Vagina (tissue), 2 donors: ENCODE measurements at regions not wholly inside any gene's neighbourhood (a gene's known extent, or its start where the extent isn't known, plus 50 kb on each side); places are given as distances from the start of the nearest gene placed in this dataset.

Source experiments
- POLR2A ChIP-seq, 2 donors: fragments of 450-650 bp; IDR thresholded peaks; one replicate each; pipeline ENCODE4 v1.6.1; 2017; ENCODE audit warnings: antibody characterized with exemption in 2 of 2, mild to moderate bottlenecking in 2 of 2, moderate library complexity in 2 of 2
- TF ChIP-seq, protein P1 (sequence below), 3 experiments: fragments of 450-650 bp in 2 of 3; fragments of 200-600 bp in 1 of 3; sonication (generic) in 1 of 3; IDR thresholded peaks; one replicate each; pipeline ENCODE4 v1.5.1; 2017 to 2019; ENCODE audit warnings: antibody characterized with exemption in 3 of 3, mild to moderate bottlenecking in 2 of 3, moderate library complexity in 2 of 3

DNA sequence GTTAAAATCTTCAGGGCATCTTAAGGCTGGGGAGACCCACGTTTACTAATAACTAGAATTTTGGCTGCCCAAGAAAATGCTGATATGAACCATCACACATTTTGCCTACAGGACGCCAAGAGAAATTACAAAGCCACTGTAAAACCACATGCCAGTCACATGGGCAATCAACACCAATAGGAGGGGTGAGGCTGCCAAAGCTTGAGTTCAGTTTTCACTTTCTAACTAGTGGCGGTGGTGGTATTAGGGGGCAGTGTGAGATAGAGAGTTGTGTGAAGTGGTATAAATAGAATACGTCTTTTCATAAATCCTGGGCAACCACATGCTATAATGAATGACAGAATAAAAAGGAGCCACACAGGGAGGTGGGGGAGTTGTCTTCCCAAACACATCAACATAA is 147.3 kb downstream of the WNT5A start:
- TF ChIP-seq, protein P1, sequence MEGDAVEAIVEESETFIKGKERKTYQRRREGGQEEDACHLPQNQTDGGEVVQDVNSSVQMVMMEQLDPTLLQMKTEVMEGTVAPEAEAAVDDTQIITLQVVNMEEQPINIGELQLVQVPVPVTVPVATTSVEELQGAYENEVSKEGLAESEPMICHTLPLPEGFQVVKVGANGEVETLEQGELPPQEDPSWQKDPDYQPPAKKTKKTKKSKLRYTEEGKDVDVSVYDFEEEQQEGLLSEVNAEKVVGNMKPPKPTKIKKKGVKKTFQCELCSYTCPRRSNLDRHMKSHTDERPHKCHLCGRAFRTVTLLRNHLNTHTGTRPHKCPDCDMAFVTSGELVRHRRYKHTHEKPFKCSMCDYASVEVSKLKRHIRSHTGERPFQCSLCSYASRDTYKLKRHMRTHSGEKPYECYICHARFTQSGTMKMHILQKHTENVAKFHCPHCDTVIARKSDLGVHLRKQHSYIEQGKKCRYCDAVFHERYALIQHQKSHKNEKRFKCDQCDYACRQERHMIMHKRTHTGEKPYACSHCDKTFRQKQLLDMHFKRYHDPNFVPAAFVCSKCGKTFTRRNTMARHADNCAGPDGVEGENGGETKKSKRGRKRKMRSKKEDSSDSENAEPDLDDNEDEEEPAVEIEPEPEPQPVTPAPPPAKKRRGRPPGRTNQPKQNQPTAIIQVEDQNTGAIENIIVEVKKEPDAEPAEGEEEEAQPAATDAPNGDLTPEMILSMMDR (IDR thresholded peaks at IDR 0.05): no peak
- TF ChIP-seq POLR2A (IDR thresholded peaks at IDR 0.05): no peak
